ENCODE measurements at regions not wholly inside any gene's neighbourhood (a gene's known extent, or its start where the extent isn't known, plus 50 kb on each side); places are given as distances from the start of the nearest gene placed in this dataset.

DNA sequence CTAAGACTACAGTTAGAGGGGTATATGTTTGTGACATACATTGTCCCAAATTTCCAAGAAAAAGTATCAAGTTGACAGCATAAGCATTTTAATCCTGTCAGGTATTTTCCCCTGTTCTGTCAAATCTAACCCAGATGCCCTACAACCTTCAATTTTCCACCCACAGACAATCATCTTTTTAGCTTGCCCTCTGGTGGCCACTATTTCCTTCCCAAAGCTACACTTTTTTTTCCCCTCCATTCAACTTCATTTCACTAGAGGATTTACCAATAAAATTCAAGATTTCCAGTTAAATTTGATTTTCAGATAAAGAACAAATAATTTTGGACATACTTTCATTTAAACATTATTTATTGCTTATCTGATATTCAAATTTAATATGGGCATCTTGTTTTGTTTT, 286.6 kb downstream of the TENT5A start:
- DNase-seq (ENCODE audit: low read depth) (peak; percentile 21), FAIRE-seq (no peak)
- no peaks in the 10 kb centered on the region for H3K36me3 ChIP-seq (ENCODE audit: control insufficient read depth, insufficient read depth, low read length)
- peak; percentile 57 for TF ChIP-seq CTCF (IDR thresholded peaks at IDR 0.05; ENCODE audit: insufficient read depth, low read length, severe bottlenecking)
- no peaks in the 10 kb centered on the region for H3K27me3 ChIP-seq (ENCODE audit: control insufficient read depth, insufficient read depth, low read length)
- no peak overlapping the region for H3K4me3 ChIP-seq (ENCODE audit: low read depth, low read length)

DNA sequence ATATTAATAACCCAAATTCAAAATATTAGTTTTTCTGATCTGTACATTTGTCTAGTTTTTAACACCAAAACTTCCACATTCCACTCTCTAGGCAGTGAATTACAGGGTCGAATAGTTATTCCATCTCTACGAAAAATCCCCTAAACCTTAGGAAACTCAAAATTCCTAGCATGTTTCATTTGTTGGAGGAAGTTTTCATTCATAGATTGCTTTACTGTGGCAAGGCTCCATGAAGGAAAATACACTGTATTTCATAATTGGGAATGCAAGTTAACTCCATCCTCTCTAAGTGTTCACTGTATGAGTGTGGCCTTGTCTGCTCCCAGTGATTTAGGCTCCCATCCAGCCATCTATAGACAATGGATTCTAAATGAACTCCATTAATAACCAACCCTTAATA, 296.1 kb downstream of the TENT5A start:
- FAIRE-seq (no peak), DNase-seq (ENCODE audit: low read depth) (no peak)
- TF ChIP-seq CTCF (IDR thresholded peaks at IDR 0.05; ENCODE audit: insufficient read depth, low read length, severe bottlenecking) = no peak

DNA sequence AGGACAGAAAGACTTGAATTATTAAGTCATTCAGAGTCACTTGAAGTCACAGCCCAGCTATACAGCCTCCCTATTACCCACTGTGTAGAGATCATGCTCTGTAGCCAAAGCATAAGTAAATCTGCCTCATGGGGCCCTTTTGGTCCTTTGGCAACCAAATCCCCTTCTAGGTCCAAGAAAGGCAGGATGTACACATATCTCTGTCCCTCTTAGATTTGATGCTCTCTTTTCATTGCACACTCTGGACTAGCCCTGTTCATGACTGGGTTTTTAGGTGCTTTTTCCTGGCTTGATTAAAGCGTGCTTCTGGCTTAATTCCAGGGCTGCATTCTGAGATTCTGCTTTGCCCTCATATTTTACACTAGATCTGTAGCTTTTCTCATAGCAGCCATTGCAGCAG, 296.8 kb downstream of the TENT5A start:
- FAIRE-seq (no peak), DNase-seq (ENCODE audit: low read depth) (no peak)
- H3K27me3 ChIP-seq (ENCODE audit: control insufficient read depth, insufficient read depth, low read length) = no peaks in the 10 kb centered on the region
- no peaks in the 10 kb centered on the region for H3K36me3 ChIP-seq (ENCODE audit: control insufficient read depth, insufficient read depth, low read length)
- TF ChIP-seq CTCF (IDR thresholded peaks at IDR 0.05; ENCODE audit: insufficient read depth, low read length, severe bottlenecking) = no peak
- H3K4me3 ChIP-seq (ENCODE audit: low read depth, low read length) = no peak overlapping the region

More for the DNA sequence above, 296.1 kb downstream of the TENT5A start:
- no peaks in the 10 kb centered on the region for H3K36me3 ChIP-seq (ENCODE audit: control insufficient read depth, insufficient read depth, low read length)
- H3K27me3 ChIP-seq (ENCODE audit: control insufficient read depth, insufficient read depth, low read length) = no peaks in the 10 kb centered on the region
- no peak overlapping the region for H3K4me3 ChIP-seq (ENCODE audit: low read depth, low read length)

- Histone ChIP-seq H3K4me3 (ENCODE audit: low read depth, low read length) (no peak overlapping the region), H3K36me3 (ENCODE audit: control insufficient read depth, insufficient read depth, low read length) (no peaks in the 10 kb centered on the region), H3K27me3 (ENCODE audit: control insufficient read depth, insufficient read depth, low read length) (no peaks in the 10 kb centered on the region)
- peak; percentile 88 for DNase-seq (ENCODE audit: low read depth)
- FAIRE-seq = peak; percentile 36
- no peak for TF ChIP-seq CTCF (IDR thresholded peaks at IDR 0.05; ENCODE audit: insufficient read depth, low read length, severe bottlenecking)
Measured at GRCh38 chr6:81451787-81452186, 300.7 kb downstream of the TENT5A start.

GRCh38 chr6:81450180-81450579, 302.3 kb downstream of the TENT5A start:
- no peaks in the 10 kb centered on the region for H3K27me3 ChIP-seq (ENCODE audit: control insufficient read depth, insufficient read depth, low read length)
- DNase-seq (ENCODE audit: low read depth) (no peak), FAIRE-seq (peak; percentile 60)
- no peak for TF ChIP-seq CTCF (IDR thresholded peaks at IDR 0.05; ENCODE audit: insufficient read depth, low read length, severe bottlenecking)
- no peak overlapping the region for H3K4me3 ChIP-seq (ENCODE audit: low read depth, low read length)
- H3K36me3 ChIP-seq (ENCODE audit: control insufficient read depth, insufficient read depth, low read length) = no peaks in the 10 kb centered on the region

- no peak for FAIRE-seq
- DNase-seq (ENCODE audit: low read depth) = no peak
- Histone ChIP-seq H3K4me3 (ENCODE audit: low read depth, low read length) (no peak overlapping the region), H3K36me3 (ENCODE audit: control insufficient read depth, insufficient read depth, low read length) (no peaks in the 10 kb centered on the region), H3K27me3 (ENCODE audit: control insufficient read depth, insufficient read depth, low read length) (no peaks in the 10 kb centered on the region)
- no peak for TF ChIP-seq CTCF (IDR thresholded peaks at IDR 0.05; ENCODE audit: insufficient read depth, low read length, severe bottlenecking)
Measured at GRCh38 chr6:81446509-81446908, 306.0 kb downstream of the TENT5A start.
